AG04449 (cell line): ENCODE measurements at regions not wholly inside any gene's neighbourhood (a gene's known extent, or its start where the extent isn't known, plus 50 kb on each side); places are given as distances from the start of the nearest gene placed in this dataset.
"Not testable (repeated sequence)": the region's sequence is repeated elsewhere in the genome, so short reads cannot be mapped to it uniquely, and the experiment has no call there.

Experiments
- CTCF ChIA-PET: fragments of 350-600 bp; formaldehyde crosslinking; extraction: SDS; loops from one replicate; lab custom pipeline; 2021; ENCODE audit warnings: antibody characterized with exemption; lab: Yijun Ruan, JAX
- POLR2A ChIA-PET: fragments of 400-600, 350-600 bp; formaldehyde crosslinking; extraction: SDS; loops from one replicate; lab custom pipeline; 2020; ENCODE audit warnings: antibody characterized with exemption, inconsistent platforms; lab: Yijun Ruan, JAX
- DNase-seq: peaks from one replicate; pipeline ENCODE4 v3.0.0-alpha.2; 2010; ENCODE audit warnings: low read depth, low spot score
- H3K4me3 ChIP-seq: 2 replicates; pipeline ENCODE4 v1.5.1; 2011; ENCODE audit warnings: low read depth, mild to moderate bottlenecking, control low read depth, low read length
- CTCF ChIP-seq: IDR thresholded peaks from one replicate; pipeline ENCODE4 v1.5.1; 2011; ENCODE audit warnings: mild to moderate bottlenecking, moderate library complexity, low read length, control low read depth, inconsistent platforms; ENCODE audit not compliant: insufficient read depth; ENCODE audit errors: missing control alignments

- CTCF ChIA-PET = no interaction called here
- no peak for TF ChIP-seq CTCF
- no peak for DNase-seq
Measured at GRCh38 chr6:105868823-105869460, 217.2 kb upstream of the PRDM1 start.

DNA sequence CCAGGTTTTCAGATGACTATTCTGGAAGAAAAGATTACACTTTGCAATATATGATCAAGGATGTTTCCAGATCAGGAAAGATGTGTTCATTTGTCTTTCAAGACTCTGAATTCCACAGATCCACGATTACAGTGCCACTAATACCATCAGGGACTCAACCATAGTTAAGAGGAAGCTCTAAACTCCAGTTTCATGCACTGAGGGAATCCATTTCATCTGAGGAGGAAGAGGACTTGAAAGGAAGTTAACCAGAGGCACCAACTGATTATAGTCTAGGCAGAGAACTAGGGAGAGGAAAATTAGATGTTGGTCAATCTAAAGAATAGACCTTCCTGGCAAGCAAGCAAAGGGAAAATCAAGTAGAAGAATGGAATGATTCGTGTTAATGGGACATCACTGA is 218.3 kb upstream of the PRDM1 start:
- ChIA-PET POLR2A (no interaction called here), CTCF (no interaction called here)
- H3K4me3 ChIP-seq = no peak overlapping the region
- TF ChIP-seq CTCF = no peak
- DNase-seq = no peak

More at GRCh38 chr6:105868823-105869460, 217.2 kb upstream of the PRDM1 start:
- POLR2A ChIA-PET = no interaction called here
- no peak overlapping the region for H3K4me3 ChIP-seq

DNA sequence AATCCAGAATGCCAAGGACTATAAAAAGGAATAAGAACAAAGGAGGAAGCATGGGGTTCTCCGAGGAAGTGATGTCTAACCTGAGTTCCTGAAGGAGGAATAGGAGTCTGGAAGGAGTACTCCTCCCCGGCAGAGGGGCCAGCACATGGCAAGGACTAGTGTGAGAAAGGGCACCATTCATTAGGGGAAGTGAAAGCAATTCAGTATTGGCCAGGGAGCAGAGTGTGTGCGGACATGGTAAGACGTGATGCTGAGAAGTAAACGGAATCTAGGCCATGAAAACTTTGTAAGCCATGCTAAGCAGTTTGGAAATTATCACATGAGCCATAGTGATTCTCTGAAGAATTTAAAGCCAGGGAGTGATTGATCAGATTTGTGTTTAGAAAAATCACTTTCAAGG is 218.9 kb upstream of the PRDM1 start:
- CTCF ChIA-PET = no interaction called here
- no peak for DNase-seq
- TF ChIP-seq CTCF = no peak
- no peak overlapping the region for H3K4me3 ChIP-seq
- POLR2A ChIA-PET = no interaction called here

GRCh38 chr6:105862936-105863607 is 223.1 kb upstream of the PRDM1 start:
- POLR2A ChIA-PET = no interaction called here
- no peak for TF ChIP-seq CTCF
- H3K4me3 ChIP-seq = no peak overlapping the region
- no peak for DNase-seq
- CTCF ChIA-PET = no interaction called here

- CTCF ChIA-PET, DNase-seq, POLR2A ChIA-PET, H3K4me3 ChIP-seq: not testable (repeated sequence)
Measured at GRCh38 chr6:105860927-105861326, 225.2 kb upstream of the PRDM1 start.

GRCh38 chr6:105859457-105859856 is 226.7 kb upstream of the PRDM1 start:
- H3K4me3 ChIP-seq = no peak overlapping the region
- TF ChIP-seq CTCF = no peak
- ChIA-PET CTCF (no interaction called here), POLR2A (no interaction called here)
- DNase-seq = no peak

- H3K4me3 ChIP-seq, POLR2A ChIA-PET, DNase-seq, CTCF ChIA-PET: not testable (repeated sequence)
Measured at GRCh38 chr6:105858639-105859038, 227.5 kb upstream of the PRDM1 start.
